HFF-Myc (cell line): ENCODE measurements at regions not wholly inside any gene's neighbourhood (a gene's known extent, or its start where the extent isn't known, plus 50 kb on each side); places are given as distances from the start of the nearest gene placed in this dataset.

Experiments used
- DNase-seq: peaks from one replicate; pipeline ENCODE4 v3.0.0-alpha.2; 2011; ENCODE audit warnings: low read depth; ENCODE audit errors: extremely low read depth
- H3K4me3 ChIP-seq: replicated peaks from 2 replicates; pipeline ENCODE4 v1.5.1; 2011; ENCODE audit warnings: low read depth, mild to moderate bottlenecking, control low read depth, low read length
- CTCF ChIP-seq: IDR thresholded peaks from 2 replicates; pipeline ENCODE4 v1.5.1; 2012; ENCODE audit warnings: mild to moderate bottlenecking, low read depth, low read length, control low read depth; ENCODE audit errors: missing control alignments

- no peak overlapping the region for H3K4me3 ChIP-seq
- no peak for DNase-seq
- TF ChIP-seq CTCF, result no peak
Observed at GRCh38 chr16:61413021-61413420, 623.2 kb downstream of the CDH8 start.

- no peak overlapping the region for H3K4me3 ChIP-seq
- no peak for TF ChIP-seq CTCF
- DNase-seq, result no peak
Observed at GRCh38 chr16:61412562-61412961, 623.7 kb downstream of the CDH8 start.

- no peak for TF ChIP-seq CTCF
- DNase-seq, result no peak
- H3K4me3 ChIP-seq, result no peak overlapping the region
Observed at GRCh38 chr16:61409604-61410003, 626.6 kb downstream of the CDH8 start.

- no peak for TF ChIP-seq CTCF
- no peak overlapping the region for H3K4me3 ChIP-seq
- no peak for DNase-seq
Observed at GRCh38 chr16:61403386-61403785, 632.9 kb downstream of the CDH8 start.

- no peak overlapping the region for H3K4me3 ChIP-seq
- DNase-seq, result no peak
Observed at GRCh38 chr16:61391896-61392295, 644.3 kb downstream of the CDH8 start.

GRCh38 chr16:61390965-61391637 is 645.1 kb downstream of the CDH8 start:
- no peak overlapping the region for H3K4me3 ChIP-seq
- TF ChIP-seq CTCF, result no peak
- no peak for DNase-seq

More at GRCh38 chr16:61391896-61392295, 644.3 kb downstream of the CDH8 start:
- TF ChIP-seq CTCF, result no peak
